ENCODE measurements at regions not wholly inside any gene's neighbourhood (a gene's known extent, or its start where the extent isn't known, plus 50 kb on each side); places are given as distances from the start of the nearest gene placed in this dataset.
A peak's percentile ranks its signal among the peaks of the same experiment; 100 is the strongest.

GRCh38 chr1:188218289-188218688 is 1389.5 kb downstream of the PLA2G4A start:
- no peak for DNase-seq (ENCODE audit: low read depth in 4 of 4, low spot score in 3 of 4)

- no peak for DNase-seq (ENCODE audit: low read depth in 4 of 4, low spot score in 3 of 4)
Measured at GRCh38 chr1:188220051-188220450, 1391.3 kb downstream of the PLA2G4A start.

DNA sequence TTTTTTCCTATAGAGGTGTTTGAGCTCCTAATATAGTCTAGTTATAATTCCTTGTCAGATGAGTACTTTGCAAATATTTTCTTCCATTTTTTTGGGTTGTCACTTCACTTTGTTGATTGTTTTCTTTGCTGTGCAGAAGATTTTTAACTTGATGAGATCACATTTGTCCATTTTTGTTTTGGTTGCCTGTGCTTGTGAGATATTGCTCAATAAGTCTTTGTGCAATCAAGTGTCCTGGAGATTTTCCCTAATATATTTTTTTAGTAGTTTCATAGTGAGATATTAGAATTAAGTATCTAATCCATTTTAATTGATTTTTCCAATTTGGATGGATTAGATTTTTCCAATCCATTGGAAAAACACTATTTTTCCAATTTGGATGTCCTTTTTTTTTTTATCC is 1395.5 kb downstream of the PLA2G4A start:
- DNase-seq (ENCODE audit: low read depth in 4 of 4, low spot score in 3 of 4) = no peak

GRCh38 chr1:188225975-188226374 is 1397.2 kb downstream of the PLA2G4A start:
- no peak for DNase-seq (ENCODE audit: low read depth in 4 of 4, low spot score in 3 of 4)

- no peak for DNase-seq (ENCODE audit: low read depth in 4 of 4, low spot score in 3 of 4)
Measured at GRCh38 chr1:188228623-188229022, 1399.9 kb downstream of the PLA2G4A start.

DNA sequence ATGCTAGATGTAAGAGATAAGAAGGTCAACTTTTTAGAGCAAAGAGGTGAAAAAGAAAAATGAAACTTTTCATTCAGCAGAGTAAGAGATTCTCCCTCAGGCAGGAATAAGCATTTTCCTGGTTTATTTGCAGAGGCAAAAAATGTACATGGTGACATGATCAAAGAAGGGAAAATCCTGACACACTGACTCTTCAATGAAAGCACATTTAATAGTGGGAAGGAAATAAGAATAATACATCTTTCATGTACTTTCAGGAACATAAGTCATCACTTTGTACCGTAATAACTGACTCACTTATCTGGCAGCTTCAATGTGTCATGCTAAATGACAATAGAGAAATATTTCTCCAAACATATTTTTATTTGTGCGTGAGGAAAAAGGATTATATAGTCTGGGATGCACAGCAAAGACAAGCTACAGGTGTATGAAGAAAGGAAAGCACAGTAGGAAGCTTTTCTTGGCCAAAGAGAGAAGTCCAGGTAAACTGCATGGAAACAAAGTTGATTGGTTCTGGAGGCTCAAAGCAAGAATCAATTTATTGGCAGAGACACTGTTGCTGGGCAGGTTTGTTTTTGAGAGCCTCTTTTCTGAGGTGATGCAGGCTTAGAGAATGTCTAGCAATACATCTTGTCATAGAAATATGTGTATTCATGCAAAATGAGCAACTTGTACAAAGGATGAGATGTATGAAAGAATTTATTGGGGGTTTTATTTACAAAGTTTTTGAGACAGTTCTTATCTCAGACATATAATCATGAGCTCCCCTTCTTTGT is 1409.0 kb downstream of the PLA2G4A start:
- DNase-seq (ENCODE audit: low read depth in 4 of 4, low spot score in 3 of 4) = no peak

GRCh38 chr1:188240772-188241406 is 1412.1 kb downstream of the PLA2G4A start:
- DNase-seq (ENCODE audit: low read depth in 4 of 4, low spot score in 3 of 4) = no peak

- DNase-seq (ENCODE audit: low read depth in 4 of 4, low spot score in 3 of 4) = no peak
Measured at GRCh38 chr1:188241629-188242028, 1412.9 kb downstream of the PLA2G4A start.

GRCh38 chr1:188243456-188243855 is 1414.7 kb downstream of the PLA2G4A start:
- DNase-seq (ENCODE audit: low read depth in 4 of 4, low spot score in 3 of 4) = no peak

DNA sequence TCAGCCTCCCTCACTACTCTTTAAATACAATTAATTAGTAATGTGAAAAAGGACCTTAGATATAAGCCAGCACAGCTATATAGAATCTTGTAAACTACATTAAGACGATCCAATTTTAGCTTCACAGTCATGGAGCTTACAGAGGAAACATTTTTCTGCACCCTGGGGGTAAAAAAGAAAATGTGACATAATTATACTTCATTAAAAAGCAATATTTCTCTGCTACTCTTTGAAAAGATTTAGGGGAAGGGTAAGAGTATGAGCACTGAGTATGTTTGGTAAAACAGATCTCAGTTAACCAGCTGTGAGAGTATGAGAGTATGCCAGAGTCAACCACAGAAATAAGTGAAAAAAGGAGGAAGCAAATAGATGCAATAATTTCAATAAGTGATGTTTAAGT is 1415.9 kb downstream of the PLA2G4A start:
- no peak for DNase-seq (ENCODE audit: low read depth in 4 of 4, low spot score in 3 of 4)

DNA sequence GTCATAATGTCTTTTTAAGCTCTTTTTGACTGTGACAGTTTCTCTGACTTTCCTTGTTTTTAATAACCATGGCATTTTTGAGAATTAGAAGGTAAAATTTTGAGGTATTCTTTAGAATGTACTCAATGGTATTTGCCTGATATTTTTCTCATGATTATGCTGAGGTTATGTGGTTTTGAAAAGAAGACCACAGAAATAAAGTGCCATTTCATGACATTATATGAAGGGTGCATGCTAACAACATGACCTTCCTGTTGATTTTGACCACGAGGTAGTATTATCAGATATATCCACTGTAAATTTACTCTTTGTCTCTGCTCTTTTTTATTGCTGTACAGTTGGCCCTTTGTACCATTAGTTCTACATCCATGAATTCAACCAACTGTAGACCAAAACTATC is 1418.5 kb downstream of the PLA2G4A start:
- no peak for DNase-seq (ENCODE audit: low read depth in 4 of 4, low spot score in 3 of 4)

GRCh38 chr1:188249811-188250210 is 1421.1 kb downstream of the PLA2G4A start:
- DNase-seq (ENCODE audit: low read depth in 4 of 4, low spot score in 3 of 4) = no peak

DNA sequence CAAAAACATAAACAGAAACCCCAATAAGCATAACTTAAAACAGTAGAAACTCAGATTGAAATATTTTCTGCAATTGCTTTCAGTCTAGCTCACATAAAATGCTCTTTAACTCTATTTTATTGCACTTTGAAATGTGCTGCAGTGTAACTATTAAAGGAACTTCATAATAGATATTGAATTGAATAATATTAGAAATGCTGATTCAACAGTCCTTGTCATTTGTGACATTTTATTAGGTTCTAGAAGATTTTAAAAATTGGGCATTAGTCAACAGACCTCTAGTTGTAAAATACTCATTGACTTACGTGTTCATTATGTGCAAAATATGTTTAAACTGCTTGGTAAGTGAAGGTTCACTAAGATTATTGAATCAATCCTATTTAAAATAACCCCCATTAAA is 1422.3 kb downstream of the PLA2G4A start:
- no peak for DNase-seq (ENCODE audit: low read depth in 4 of 4, low spot score in 3 of 4)

DNA sequence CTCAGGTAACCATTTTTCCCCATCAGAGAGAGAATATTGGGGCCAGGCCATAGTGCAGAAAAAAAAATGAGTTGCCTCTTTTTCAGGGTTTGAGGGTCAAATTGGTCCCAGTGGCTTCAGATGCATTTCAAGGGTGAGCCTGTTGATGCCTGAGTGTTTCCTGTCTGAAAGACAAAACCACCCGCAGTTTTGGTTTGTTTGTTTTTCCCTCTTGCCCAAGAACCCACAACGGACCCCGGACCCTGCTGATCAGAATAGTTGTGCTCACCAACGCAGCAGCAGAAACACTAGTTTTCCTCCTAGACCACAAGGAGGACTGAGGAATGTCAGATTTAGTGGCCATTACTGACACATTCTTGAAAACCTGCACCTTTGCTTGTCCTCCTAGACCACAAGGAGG is 1433.1 kb downstream of the PLA2G4A start:
- no peak for DNase-seq (ENCODE audit: low read depth in 4 of 4, low spot score in 3 of 4)

GRCh38 chr1:188269956-188270355 is 1441.2 kb downstream of the PLA2G4A start:
- DNase-seq (ENCODE audit: low read depth in 4 of 4, low spot score in 3 of 4) = no peak

DNA sequence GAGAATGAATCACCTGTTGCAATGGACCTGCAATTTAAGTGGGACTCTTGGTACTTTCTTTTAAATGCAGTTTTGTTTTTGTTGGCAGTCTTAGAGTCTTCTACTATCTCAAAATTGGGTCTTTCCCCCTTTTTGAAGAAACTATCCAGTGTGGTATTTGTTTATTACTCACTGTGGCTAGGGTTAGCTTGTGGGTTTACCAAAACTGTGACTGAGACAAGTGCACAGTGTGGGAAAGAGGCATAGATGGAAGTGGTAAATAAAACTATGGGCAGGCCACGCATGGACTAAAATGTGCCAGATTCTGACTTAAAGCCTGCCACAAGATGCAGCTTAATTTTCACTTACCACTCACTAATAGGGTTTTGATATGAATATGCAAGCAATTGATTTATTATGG is 1441.7 kb downstream of the PLA2G4A start:
- no peak for DNase-seq (ENCODE audit: low read depth in 4 of 4, low spot score in 3 of 4)

DNA sequence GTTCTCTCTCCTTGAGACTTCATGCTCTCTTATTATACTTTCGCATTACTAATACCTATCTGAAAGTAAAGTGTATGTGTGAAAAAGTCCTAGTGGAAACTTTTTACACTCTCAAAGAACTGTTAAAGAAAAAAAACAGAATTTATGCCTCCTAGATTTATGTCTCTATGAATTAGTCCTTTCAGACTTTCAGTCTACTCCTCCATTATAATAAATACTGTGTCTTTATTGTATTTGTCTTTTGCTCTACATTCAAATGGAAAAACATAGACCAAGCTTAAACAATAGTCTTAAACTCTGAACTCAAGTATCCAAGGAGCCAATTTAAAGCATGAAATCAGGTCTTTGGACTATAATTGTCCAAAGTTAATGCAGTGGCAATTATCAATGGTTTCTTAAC is 1449.0 kb downstream of the PLA2G4A start:
- DNase-seq (ENCODE audit: low read depth in 4 of 4, low spot score in 3 of 4) = no peak

- DNase-seq (ENCODE audit: low read depth in 4 of 4, low spot score in 3 of 4) = no peak
Measured at GRCh38 chr1:188281921-188282320, 1453.2 kb downstream of the PLA2G4A start.

DNA sequence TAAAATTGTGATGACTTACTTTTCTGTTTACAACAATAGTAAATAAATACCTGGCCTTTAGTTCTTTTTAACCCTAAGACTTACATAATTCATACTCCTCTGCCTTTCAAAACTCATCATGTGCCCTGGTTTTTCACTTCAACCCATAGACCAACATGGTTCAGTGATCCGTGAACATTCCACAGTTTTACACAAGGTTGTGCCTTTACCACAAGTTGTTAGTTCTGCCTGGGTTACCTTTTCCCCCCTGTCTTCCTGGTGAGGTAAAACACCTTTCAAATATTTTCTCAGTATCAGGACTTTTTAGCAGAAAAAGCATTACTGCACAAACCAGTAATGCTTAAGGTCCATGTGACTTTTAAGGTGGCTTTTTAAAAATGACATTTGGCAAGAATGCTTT is 1466.4 kb downstream of the PLA2G4A start:
- DNase-seq (ENCODE audit: low read depth in 4 of 4, low spot score in 3 of 4) = peak in 2 of 4 donors; percentile 12 to 16

DNA sequence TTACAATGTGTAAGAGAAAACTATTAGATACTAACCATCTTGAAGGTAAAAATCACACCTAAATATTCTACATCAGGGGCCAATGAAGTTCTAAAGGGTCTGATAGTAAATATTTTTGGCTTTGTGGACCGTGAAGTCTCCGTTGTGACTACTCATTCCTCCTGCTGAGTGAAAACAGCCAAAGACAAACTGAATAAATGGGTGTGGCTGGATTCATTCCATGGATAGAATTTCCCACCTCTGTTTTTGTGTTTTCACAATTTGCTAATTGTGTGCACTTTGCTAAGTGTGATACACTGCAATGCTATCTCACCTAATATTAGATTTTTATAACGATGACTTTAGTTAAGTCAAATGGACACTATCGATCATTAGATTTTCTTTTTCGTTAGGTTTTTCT is 1474.0 kb downstream of the PLA2G4A start:
- DNase-seq (ENCODE audit: low read depth in 4 of 4, low spot score in 3 of 4) = no peak

DNA sequence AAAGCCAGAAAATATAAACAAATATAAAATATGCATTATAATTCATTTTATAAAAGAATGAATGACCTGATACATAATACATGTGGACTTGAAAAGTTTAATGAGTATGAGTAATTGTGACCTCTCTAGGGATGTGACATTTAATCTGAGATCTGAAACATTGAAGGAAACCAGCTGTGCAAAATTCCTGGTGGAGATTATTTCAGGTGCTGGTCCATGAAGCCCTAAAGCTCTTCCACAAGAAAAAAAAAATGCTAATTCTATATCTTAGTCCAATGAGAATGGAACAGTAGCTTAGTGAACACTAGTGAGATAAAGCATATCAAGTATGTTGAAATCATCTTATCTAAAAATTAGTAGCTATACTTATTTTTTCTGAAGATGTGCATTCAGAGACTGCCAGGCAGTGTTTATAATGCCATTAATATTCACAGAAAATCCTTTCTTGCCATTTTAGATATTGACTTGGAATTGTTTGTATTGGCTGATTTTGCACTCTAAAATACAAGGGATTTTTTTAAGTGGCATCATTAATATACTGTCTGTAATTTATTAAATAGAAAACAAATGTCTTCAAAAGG is 1485.9 kb downstream of the PLA2G4A start:
- no peak for DNase-seq (ENCODE audit: low read depth in 4 of 4, low spot score in 3 of 4)

GRCh38 chr1:188317894-188318293 is 1489.1 kb downstream of the PLA2G4A start:
- DNase-seq (ENCODE audit: low read depth in 4 of 4, low spot score in 3 of 4) = no peak
